BLaER1 (cell line): ENCODE measurements at regions not wholly inside any gene's neighbourhood (a gene's known extent, or its start where the extent isn't known, plus 50 kb on each side); places are given as distances from the start of the nearest gene placed in this dataset.

ENCODE experiments used
- H3K27ac ChIP-seq: shearing (Covaris generic); formaldehyde crosslinking; 2 replicates; pipeline ENCODE4 v1.8.1; 2022
- H3K27me3 ChIP-seq: shearing (Covaris generic); formaldehyde crosslinking; 2 replicates; pipeline ENCODE4 v1.8.1; 2022
- H3K36me3 ChIP-seq: shearing (Covaris generic); formaldehyde crosslinking; 2 replicates; pipeline ENCODE4 v1.8.1; 2022
- H3K4me1 ChIP-seq: shearing (Covaris generic); formaldehyde crosslinking; 2 replicates; pipeline ENCODE4 v1.8.1; 2022
- H3K4me2 ChIP-seq: shearing (Covaris generic); formaldehyde crosslinking; 2 replicates; pipeline ENCODE4 v1.8.1; 2022
- H3K4me3 ChIP-seq: shearing (Covaris generic); formaldehyde crosslinking; 2 replicates; pipeline ENCODE4 v1.8.1; 2022
- H3K9ac ChIP-seq: shearing (Covaris generic); formaldehyde crosslinking; 2 replicates; pipeline ENCODE4 v1.8.1; 2022
- H3K9me3 ChIP-seq: shearing (Covaris generic); formaldehyde crosslinking; 2 replicates; pipeline ENCODE4 v1.8.1; 2022
- H4K20me1 ChIP-seq: shearing (Covaris generic); formaldehyde crosslinking; 2 replicates; pipeline ENCODE4 v1.8.1; 2022
- Cebpa-rat ChIP-seq: shearing (Covaris generic); IDR thresholded peaks from 2 replicates; pipeline ENCODE4 v1.8.1; 2022

GRCh38 chr15:81987628-81988027 lies 58.2 kb downstream of the MEX3B start:
- TF ChIP-seq Cebpa-rat = no peak
- H3K9me3 ChIP-seq = peaks cover 13% of the 10 kb centered on the region
- no peaks in the 10 kb centered on the region for H3K27me3 ChIP-seq
- H3K4me2 ChIP-seq = no peak overlapping the region
- no peak overlapping the region for H3K9ac ChIP-seq
- peaks cover 5% of the 10 kb centered on the region; the same call in 1 of the 2 replicates for H3K4me1 ChIP-seq
- H3K27ac ChIP-seq = no peak overlapping the region
- H4K20me1 ChIP-seq = no peaks in the 10 kb centered on the region
- H3K4me3 ChIP-seq = no peak overlapping the region
- no peaks in the 10 kb centered on the region for H3K36me3 ChIP-seq

GRCh38 chr15:81983497-81983896 lies 62.3 kb downstream of the MEX3B start:
- Histone ChIP-seq H3K4me1 (peaks cover 9% of the 10 kb centered on the region; the same call in 1 of the 2 replicates), H4K20me1 (no peaks in the 10 kb centered on the region), H3K27me3 (no peaks in the 10 kb centered on the region), H3K9ac (no peak overlapping the region), H3K4me2 (no peak overlapping the region), H3K4me3 (no peak overlapping the region), H3K36me3 (no peaks in the 10 kb centered on the region), H3K9me3 (peaks cover 3% of the 10 kb centered on the region; the same call in 1 of the 2 replicates), H3K27ac (no peak overlapping the region)
- TF ChIP-seq Cebpa-rat = no peak

GRCh38 chr15:81982808-81983207 lies 63.0 kb downstream of the MEX3B start:
- Histone ChIP-seq H3K36me3 (no peaks in the 10 kb centered on the region), H3K4me3 (no peak overlapping the region), H3K27ac (no peak overlapping the region), H3K4me2 (no peak overlapping the region), H4K20me1 (no peaks in the 10 kb centered on the region), H3K9me3 (peaks cover 9% of the 10 kb centered on the region), H3K4me1 (peaks cover 9% of the 10 kb centered on the region; the same call in 1 of the 2 replicates), H3K27me3 (no peaks in the 10 kb centered on the region), H3K9ac (no peak overlapping the region)
- TF ChIP-seq Cebpa-rat = no peak

GRCh38 chr15:81981908-81982307 lies 63.9 kb downstream of the MEX3B start:
- Histone ChIP-seq H3K36me3 (no peaks in the 10 kb centered on the region), H3K9me3 (peaks cover 13% of the 10 kb centered on the region), H3K9ac (no peak overlapping the region), H3K4me3 (no peak overlapping the region), H3K4me2 (no peak overlapping the region), H3K27ac (no peak overlapping the region), H3K4me1 (peaks cover 9% of the 10 kb centered on the region; the same call in 1 of the 2 replicates), H4K20me1 (no peaks in the 10 kb centered on the region), H3K27me3 (no peaks in the 10 kb centered on the region)
- no peak for TF ChIP-seq Cebpa-rat

- no peak for TF ChIP-seq Cebpa-rat
- H3K9ac ChIP-seq = no peak overlapping the region
- no peaks in the 10 kb centered on the region for H4K20me1 ChIP-seq
- H3K4me2 ChIP-seq = no peak overlapping the region
- H3K36me3 ChIP-seq = no peaks in the 10 kb centered on the region
- H3K4me3 ChIP-seq = no peak overlapping the region
- H3K9me3 ChIP-seq = peaks cover 21% of the 10 kb centered on the region
- H3K27me3 ChIP-seq = no peaks in the 10 kb centered on the region
- no peak overlapping the region for H3K27ac ChIP-seq
- H3K4me1 ChIP-seq = peaks cover 4% of the 10 kb centered on the region; the same call in 1 of the 2 replicates
Measured at GRCh38 chr15:81977464-81977863, 68.4 kb downstream of the MEX3B start.

- Histone ChIP-seq H3K36me3 (no peaks in the 10 kb centered on the region), H3K4me3 (no peak overlapping the region), H3K4me2 (no peak overlapping the region), H4K20me1 (no peaks in the 10 kb centered on the region), H3K9ac (no peak overlapping the region), H3K27ac (no peak overlapping the region), H3K27me3 (no peaks in the 10 kb centered on the region), H3K9me3 (peaks cover 11% of the 10 kb centered on the region), H3K4me1 (no peaks in the 10 kb centered on the region)
- TF ChIP-seq Cebpa-rat = no peak
Measured at GRCh38 chr15:81968691-81969090, 77.1 kb downstream of the MEX3B start.

GRCh38 chr15:81966631-81967030 lies 79.2 kb downstream of the MEX3B start:
- no peak for TF ChIP-seq Cebpa-rat
- no peaks in the 10 kb centered on the region for H3K4me1 ChIP-seq
- no peak overlapping the region for H3K27ac ChIP-seq
- no peak overlapping the region for H3K4me3 ChIP-seq
- H4K20me1 ChIP-seq = no peaks in the 10 kb centered on the region
- no peak overlapping the region for H3K9ac ChIP-seq
- H3K9me3 ChIP-seq = peaks cover 11% of the 10 kb centered on the region
- no peaks in the 10 kb centered on the region for H3K27me3 ChIP-seq
- no peaks in the 10 kb centered on the region for H3K36me3 ChIP-seq
- no peak overlapping the region for H3K4me2 ChIP-seq

GRCh38 chr15:81962482-81962881 lies 83.3 kb downstream of the MEX3B start:
- TF ChIP-seq Cebpa-rat = no peak
- no peak overlapping the region for H3K27ac ChIP-seq
- H3K4me3 ChIP-seq = no peak overlapping the region
- no peak overlapping the region for H3K9ac ChIP-seq
- no peaks in the 10 kb centered on the region for H4K20me1 ChIP-seq
- H3K27me3 ChIP-seq = no peaks in the 10 kb centered on the region
- no peaks in the 10 kb centered on the region for H3K36me3 ChIP-seq
- H3K4me2 ChIP-seq = no peak overlapping the region
- H3K4me1 ChIP-seq = no peaks in the 10 kb centered on the region
- H3K9me3 ChIP-seq = peaks cover 11% of the 10 kb centered on the region

GRCh38 chr15:81959196-81959595 lies 86.6 kb downstream of the MEX3B start:
- H3K4me1 ChIP-seq = no peaks in the 10 kb centered on the region
- H3K36me3 ChIP-seq = no peaks in the 10 kb centered on the region
- no peak overlapping the region for H3K4me2 ChIP-seq
- H3K4me3 ChIP-seq = no peak overlapping the region
- no peaks in the 10 kb centered on the region for H4K20me1 ChIP-seq
- H3K27me3 ChIP-seq = no peaks in the 10 kb centered on the region
- no peak for TF ChIP-seq Cebpa-rat
- no peak overlapping the region for H3K27ac ChIP-seq
- H3K9me3 ChIP-seq = no peaks in the 10 kb centered on the region
- no peak overlapping the region for H3K9ac ChIP-seq

GRCh38 chr15:81957698-81958097 lies 88.1 kb downstream of the MEX3B start:
- Histone ChIP-seq H3K4me3 (no peak overlapping the region), H3K36me3 (no peaks in the 10 kb centered on the region), H3K9me3 (no peaks in the 10 kb centered on the region), H3K9ac (no peak overlapping the region), H3K4me1 (no peaks in the 10 kb centered on the region), H4K20me1 (no peaks in the 10 kb centered on the region), H3K27ac (no peak overlapping the region), H3K27me3 (no peaks in the 10 kb centered on the region), H3K4me2 (no peak overlapping the region)
- TF ChIP-seq Cebpa-rat = no peak
